ENCODE measurements at regions not wholly inside any gene's neighbourhood (a gene's known extent, or its start where the extent isn't known, plus 50 kb on each side); places are given as distances from the start of the nearest gene placed in this dataset.

- TF ChIP-seq Cebpa-rat (IDR thresholded peaks at IDR 0.05) = no peak
- H3K4me1 ChIP-seq = peaks cover 25 to 72% (median 63%) of the 10 kb centered on the region in 10 experiments
- H3K4me2 ChIP-seq = peak overlapping the region; percentile 40 to 95 (median 81)
- H3K9me3 ChIP-seq (replicated peaks in 1 of 11) = peaks cover 10 to 19% (median 13%) of the 10 kb centered on the region in 11 experiments; a peak in 19 of 22 replicates
- peaks cover 0 to 7% (median 0%) of the 10 kb centered on the region in 11 experiments; a peak in 1 of 22 replicates for H3K27me3 ChIP-seq
- H4K20me1 ChIP-seq = no peaks in the 10 kb centered on the region
- peak overlapping the region in 3 of 11 experiments; percentile 0 to 33 (median 33); a peak in 2 of 22 replicates for H3K27ac ChIP-seq
- H3K9ac ChIP-seq = peak overlapping the region in 1 of 11 experiments; percentile 41; a peak in 2 of 22 replicates
- no peak overlapping the region for H3K4me3 ChIP-seq
- H3K36me3 ChIP-seq = peaks cover 0 to 3% (median 0%) of the 10 kb centered on the region in 11 experiments; a peak in 1 of 22 replicates
Measured at GRCh38 chr20:24763386-24764026, 185.6 kb upstream of the CST7 start.

GRCh38 chr20:24764027-24764793 lies 184.9 kb upstream of the CST7 start:
- Histone ChIP-seq H4K20me1 (no peaks in the 10 kb centered on the region), H3K9ac (no peak overlapping the region), H3K4me3 (no peak overlapping the region), H3K27ac (no peak overlapping the region), H3K36me3 (peaks cover 0 to 3% (median 0%) of the 10 kb centered on the region in 11 experiments; a peak in 1 of 22 replicates), H3K9me3 (replicated peaks in 1 of 11) (peaks cover 10 to 19% (median 13%) of the 10 kb centered on the region in 11 experiments; a peak in 19 of 22 replicates), H3K4me2 (peak overlapping the region in 9 of 11 experiments; percentile 40 to 95 (median 88); a peak in 18 of 22 replicates), H3K27me3 (peaks cover 0 to 7% (median 0%) of the 10 kb centered on the region in 11 experiments; a peak in 1 of 22 replicates), H3K4me1 (peaks cover 32 to 79% (median 70%) of the 10 kb centered on the region in 10 experiments)
- TF ChIP-seq Cebpa-rat (IDR thresholded peaks at IDR 0.05) = no peak

- Histone ChIP-seq H3K36me3 (peaks cover 0 to 3% (median 0%) of the 10 kb centered on the region in 11 experiments; a peak in 1 of 22 replicates), H3K4me3 (no peak overlapping the region), H3K9me3 (replicated peaks in 1 of 11) (peaks cover 9 to 15% (median 11%) of the 10 kb centered on the region in 11 experiments; a peak in 19 of 22 replicates), H4K20me1 (no peaks in the 10 kb centered on the region), H3K9ac (no peak overlapping the region), H3K4me2 (peak overlapping the region in 8 of 11 experiments; percentile 74 to 95 (median 88); a peak in 15 of 22 replicates), H3K27ac (peak overlapping the region in 3 of 11 experiments; percentile 56 to 76 (median 74); a peak in 3 of 22 replicates), H3K27me3 (peaks cover 0 to 7% (median 0%) of the 10 kb centered on the region in 11 experiments; a peak in 1 of 22 replicates), H3K4me1 (peaks cover 34 to 85% (median 76%) of the 10 kb centered on the region in 10 experiments)
- no peak for TF ChIP-seq Cebpa-rat (IDR thresholded peaks at IDR 0.05)
Measured at GRCh38 chr20:24764794-24765202, 184.3 kb upstream of the CST7 start.

GRCh38 chr20:24765316-24766142 lies 183.5 kb upstream of the CST7 start:
- Histone ChIP-seq H3K4me2 (peak overlapping the region; percentile 29 to 95 (median 81); a peak in 21 of 22 replicates), H4K20me1 (no peaks in the 10 kb centered on the region), H3K4me3 (peak overlapping the region in 1 of 10 experiments; percentile 34; a peak in 1 of 20 replicates), H3K9ac (peak overlapping the region in 4 of 11 experiments; percentile 8 to 64 (median 48); a peak in 5 of 22 replicates), H3K27me3 (peaks cover 0 to 7% (median 0%) of the 10 kb centered on the region in 11 experiments; a peak in 1 of 22 replicates), H3K9me3 (replicated peaks in 1 of 11) (peaks cover 2 to 8% (median 5%) of the 10 kb centered on the region in 11 experiments; a peak in 19 of 22 replicates), H3K4me1 (peaks cover 34 to 92% (median 83%) of the 10 kb centered on the region in 10 experiments), H3K27ac (peak overlapping the region in 8 of 11 experiments; percentile 22 to 76 (median 54); a peak in 14 of 22 replicates), H3K36me3 (peaks cover 0 to 1% (median 0%) of the 10 kb centered on the region in 11 experiments; a peak in 1 of 22 replicates)
- no peak for TF ChIP-seq Cebpa-rat (IDR thresholded peaks at IDR 0.05)

GRCh38 chr20:24766143-24766527 lies 182.9 kb upstream of the CST7 start:
- Histone ChIP-seq H3K4me1 (peaks cover 35 to 98% (median 89%) of the 10 kb centered on the region in 10 experiments), H4K20me1 (no peaks in the 10 kb centered on the region), H3K9ac (peak overlapping the region in 6 of 11 experiments; percentile 16 to 64 (median 48); a peak in 10 of 22 replicates), H3K4me3 (peak overlapping the region in 1 of 10 experiments; percentile 34; a peak in 1 of 20 replicates), H3K27me3 (peaks cover 0 to 7% (median 0%) of the 10 kb centered on the region in 11 experiments; a peak in 1 of 22 replicates), H3K36me3 (no peaks in the 10 kb centered on the region), H3K9me3 (replicated peaks in 1 of 11) (peaks cover 0 to 3% (median 0%) of the 10 kb centered on the region in 11 experiments; a peak in 3 of 22 replicates), H3K4me2 (peak overlapping the region; percentile 29 to 95 (median 81); a peak in 21 of 22 replicates), H3K27ac (peak overlapping the region in 8 of 11 experiments; percentile 22 to 76 (median 54); a peak in 15 of 22 replicates)
- TF ChIP-seq Cebpa-rat (IDR thresholded peaks at IDR 0.05) = no peak

GRCh38 chr20:24766826-24767622 lies 182.0 kb upstream of the CST7 start:
- Histone ChIP-seq H3K9me3 (replicated peaks in 1 of 11) (no peaks in the 10 kb centered on the region), H4K20me1 (no peaks in the 10 kb centered on the region), H3K36me3 (no peaks in the 10 kb centered on the region), H3K27me3 (peaks cover 0 to 8% (median 0%) of the 10 kb centered on the region in 11 experiments; a peak in 1 of 22 replicates), H3K4me3 (no peak overlapping the region), H3K4me1 (peaks cover 42 to 100% (median 98%) of the 10 kb centered on the region in 10 experiments), H3K9ac (peak overlapping the region in 3 of 11 experiments; percentile 44 to 64 (median 57); a peak in 3 of 22 replicates), H3K27ac (peak overlapping the region in 8 of 11 experiments; percentile 22 to 76 (median 54); a peak in 15 of 22 replicates), H3K4me2 (peak overlapping the region in 9 of 11 experiments; percentile 62 to 95 (median 88); a peak in 18 of 22 replicates)
- TF ChIP-seq Cebpa-rat (IDR thresholded peaks at IDR 0.05) = no peak

- Histone ChIP-seq H3K27ac (peak overlapping the region in 5 of 11 experiments; percentile 14 to 74 (median 35); a peak in 6 of 22 replicates), H3K4me3 (no peak overlapping the region), H3K27me3 (peaks cover 0 to 8% (median 0%) of the 10 kb centered on the region in 11 experiments; a peak in 1 of 22 replicates), H3K4me1 (peaks cover 42 to 95% (median 94%) of the 10 kb centered on the region in 10 experiments), H3K36me3 (no peaks in the 10 kb centered on the region), H3K4me2 (peak overlapping the region; percentile 21 to 95 (median 81); a peak in 20 of 22 replicates), H4K20me1 (no peaks in the 10 kb centered on the region), H3K9me3 (replicated peaks in 1 of 11) (no peaks in the 10 kb centered on the region), H3K9ac (no peak overlapping the region)
- no peak for TF ChIP-seq Cebpa-rat (IDR thresholded peaks at IDR 0.05)
Measured at GRCh38 chr20:24767623-24768100, 181.4 kb upstream of the CST7 start.

Data from BLaER1 treated with 17β-estradiol and CSF1 and Interleukin-3, amounts not matched to agents 10 nM and 100 nM (cell line).